ENCODE measurements at regions not wholly inside any gene's neighbourhood (a gene's known extent, or its start where the extent isn't known, plus 50 kb on each side); places are given as distances from the start of the nearest gene placed in this dataset.

DNA sequence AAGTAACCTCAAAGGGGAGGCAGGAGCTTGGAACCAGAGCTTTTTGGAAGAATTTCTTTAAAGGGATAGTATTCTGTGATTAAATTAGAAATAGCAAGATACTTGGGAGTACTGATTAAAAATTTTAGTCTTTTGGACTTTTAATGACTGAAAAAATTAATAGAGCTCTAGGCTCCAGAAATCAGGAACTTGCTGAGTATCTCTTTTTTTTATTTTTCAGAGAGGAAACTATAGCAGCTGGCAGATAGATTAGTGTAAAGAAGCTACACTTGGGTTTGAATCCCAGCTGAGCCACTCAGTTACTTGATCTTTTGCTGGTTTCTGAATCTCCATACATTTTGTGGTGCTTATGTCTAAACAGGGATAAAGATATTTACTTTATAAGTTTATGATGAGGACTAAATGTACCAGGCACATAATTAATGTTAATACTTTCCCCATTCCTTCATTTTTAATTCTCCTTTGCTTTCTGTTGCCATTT lies 94.2 kb upstream of the TNC start:
- ChIA-PET POLR2A (no interaction called here), CTCF (no interaction called here)
- TF ChIP-seq ARNT (IDR thresholded peaks at IDR 0.05) (no peak), SUZ12 (IDR thresholded peaks at IDR 0.05) (no peak), ELF4 (IDR thresholded peaks at IDR 0.05) (no peak), BHLHE40 (IDR thresholded peaks at IDR 0.05; ENCODE audit: borderline replicate concordance) (no peak), FOXM1 (IDR thresholded peaks at IDR 0.05; ENCODE audit: borderline replicate concordance) (no peak), TARDBP (IDR thresholded peaks at IDR 0.05) (no peak), NFRKB (IDR thresholded peaks at IDR 0.05) (no peak), ZNF384 (IDR thresholded peaks at IDR 0.05) (no peak), HDGF (IDR thresholded peaks at IDR 0.05; ENCODE audit: borderline replicate concordance) (no peak), CTBP1 (IDR thresholded peaks at IDR 0.05; ENCODE audit: borderline replicate concordance) (no peak), FOXK2 (IDR thresholded peaks at IDR 0.05) (no peak), LEF1 (IDR thresholded peaks at IDR 0.05; ENCODE audit: borderline replicate concordance) (no peak), SP1 (IDR thresholded peaks at IDR 0.05) (no peak), L3MBTL2 (conservative IDR thresholded peaks at IDR 0.05) (no peak), FOXA1 (IDR thresholded peaks at IDR 0.05) (no peak)
- TF ChIP-seq, protein P1, sequence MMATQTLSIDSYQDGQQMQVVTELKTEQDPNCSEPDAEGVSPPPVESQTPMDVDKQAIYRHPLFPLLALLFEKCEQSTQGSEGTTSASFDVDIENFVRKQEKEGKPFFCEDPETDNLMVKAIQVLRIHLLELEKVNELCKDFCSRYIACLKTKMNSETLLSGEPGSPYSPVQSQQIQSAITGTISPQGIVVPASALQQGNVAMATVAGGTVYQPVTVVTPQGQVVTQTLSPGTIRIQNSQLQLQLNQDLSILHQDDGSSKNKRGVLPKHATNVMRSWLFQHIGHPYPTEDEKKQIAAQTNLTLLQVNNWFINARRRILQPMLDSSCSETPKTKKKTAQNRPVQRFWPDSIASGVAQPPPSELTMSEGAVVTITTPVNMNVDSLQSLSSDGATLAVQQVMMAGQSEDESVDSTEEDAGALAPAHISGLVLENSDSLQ (IDR thresholded peaks at IDR 0.05): no peak
- DNase-seq (ENCODE audit: extremely low spot score): no peak

DNA sequence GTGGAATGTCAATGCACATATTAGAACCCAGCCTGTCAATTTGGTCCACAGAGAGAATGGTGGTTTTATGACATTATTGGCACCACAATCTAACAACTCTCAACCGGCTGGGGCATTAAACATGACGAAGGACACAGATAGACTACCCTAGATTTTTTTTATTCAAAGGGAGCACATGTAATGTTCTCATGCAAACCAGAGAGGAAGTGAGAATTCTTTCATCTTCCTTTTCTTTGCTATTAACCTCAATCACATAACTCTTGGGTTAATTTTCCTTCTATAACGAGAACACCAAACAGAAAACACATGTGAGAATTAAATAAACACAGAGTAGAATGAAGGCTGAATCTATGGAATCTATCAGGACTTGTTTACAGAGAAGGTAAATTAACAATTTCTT lies 94.9 kb upstream of the TNC start:
- no peak for TF ChIP-seq NFRKB (IDR thresholded peaks at IDR 0.05)
- TF ChIP-seq BHLHE40 (IDR thresholded peaks at IDR 0.05; ENCODE audit: borderline replicate concordance): no peak
- no peak for TF ChIP-seq HDGF (IDR thresholded peaks at IDR 0.05; ENCODE audit: borderline replicate concordance)
- TF ChIP-seq FOXM1 (IDR thresholded peaks at IDR 0.05; ENCODE audit: borderline replicate concordance): no peak
- TF ChIP-seq SUZ12 (IDR thresholded peaks at IDR 0.05): no peak
- no peak for TF ChIP-seq CTBP1 (IDR thresholded peaks at IDR 0.05; ENCODE audit: borderline replicate concordance)
- TF ChIP-seq ELF4 (IDR thresholded peaks at IDR 0.05): no peak
- TF ChIP-seq LEF1 (IDR thresholded peaks at IDR 0.05; ENCODE audit: borderline replicate concordance): no peak
- TF ChIP-seq TARDBP (IDR thresholded peaks at IDR 0.05): no peak
- TF ChIP-seq ARNT (IDR thresholded peaks at IDR 0.05): no peak
- no peak for TF ChIP-seq L3MBTL2 (conservative IDR thresholded peaks at IDR 0.05)
- no peak for TF ChIP-seq FOXK2 (IDR thresholded peaks at IDR 0.05)
- TF ChIP-seq, protein P1 (IDR thresholded peaks at IDR 0.05): no peak
- TF ChIP-seq ZNF384 (IDR thresholded peaks at IDR 0.05): no peak
- no peak for TF ChIP-seq SP1 (IDR thresholded peaks at IDR 0.05)
- TF ChIP-seq FOXA1 (IDR thresholded peaks at IDR 0.05): no peak
- CTCF ChIA-PET: no interaction called here
- POLR2A ChIA-PET: no interaction called here
- no peak for DNase-seq (ENCODE audit: extremely low spot score)

DNA sequence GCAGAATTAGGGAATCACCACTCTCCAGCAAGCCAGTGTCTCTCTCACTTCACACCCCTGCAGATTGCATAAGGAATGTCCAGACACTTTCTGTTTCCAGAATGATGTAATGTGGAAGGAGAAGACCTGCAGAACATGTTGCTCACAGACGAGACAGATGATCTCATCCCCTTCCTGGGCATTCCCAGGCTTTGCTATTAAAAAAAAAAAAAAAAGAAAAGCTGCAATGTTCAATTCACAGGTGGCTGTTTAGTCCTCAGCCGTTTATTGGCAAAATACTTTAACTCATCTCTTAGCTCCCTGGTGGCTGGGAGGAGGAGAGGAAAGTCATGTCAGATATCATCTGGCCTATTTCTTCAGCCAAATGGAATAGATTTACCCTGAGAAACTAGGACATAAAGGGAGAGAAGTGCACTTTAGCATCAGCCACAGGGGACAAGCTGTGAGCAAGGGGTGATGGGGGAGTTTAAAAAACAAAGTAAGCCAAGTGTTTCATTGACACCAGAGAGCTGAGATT lies 95.9 kb upstream of the TNC start:
- CTCF ChIA-PET: interaction anchor here (0.6 to 0.7 kb wide), 2 partner anchors 9 to 940 kb away, joined by 3 to 5 read pairs; partner anchors contain the start of gene PAPPA
- POLR2A ChIA-PET: no interaction called here
- DNase-seq (ENCODE audit: extremely low spot score): no peak
- TF ChIP-seq CTBP1 (IDR thresholded peaks at IDR 0.05; ENCODE audit: borderline replicate concordance): no peak

GRCh38 chr9:115216873-115217272 lies 98.9 kb upstream of the TNC start:
- DNase-seq (ENCODE audit: extremely low spot score): no peak
- POLR2A ChIA-PET: no interaction called here
- no peak for TF ChIP-seq SUZ12 (IDR thresholded peaks at IDR 0.05)
- CTCF ChIA-PET: no interaction called here

GRCh38 chr9:115220319-115221005 lies 102.5 kb upstream of the TNC start:
- POLR2A ChIA-PET: no interaction called here
- TF ChIP-seq LEF1 (IDR thresholded peaks at IDR 0.05; ENCODE audit: borderline replicate concordance): no peak
- no peak for TF ChIP-seq FOXA1 (IDR thresholded peaks at IDR 0.05)
- TF ChIP-seq, protein P1 (IDR thresholded peaks at IDR 0.05): no peak
- TF ChIP-seq CTBP1 (IDR thresholded peaks at IDR 0.05; ENCODE audit: borderline replicate concordance): no peak
- no peak for DNase-seq (ENCODE audit: extremely low spot score)
- CTCF ChIA-PET: no interaction called here

DNA sequence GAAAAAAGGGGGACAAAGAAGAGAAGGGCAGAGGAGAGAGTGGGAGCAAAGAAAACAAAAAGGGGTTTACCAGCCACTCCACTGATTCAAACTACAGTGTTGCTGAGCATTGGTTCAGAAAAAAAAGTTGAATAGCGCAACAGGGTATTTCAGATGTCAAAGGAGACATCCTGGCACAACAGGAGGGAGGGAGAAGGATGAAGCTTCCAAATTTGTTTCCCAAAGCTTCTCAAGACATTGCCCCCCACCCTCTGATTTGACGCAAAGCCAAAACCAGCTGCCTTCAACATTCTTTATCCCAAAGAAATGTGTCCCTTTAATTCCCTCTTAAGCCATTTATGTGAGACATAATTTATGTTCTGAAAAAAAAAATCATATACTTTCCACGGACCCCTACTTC lies 105.5 kb upstream of the TNC start:
- DNase-seq (ENCODE audit: extremely low spot score): no peak
- TF ChIP-seq SP1 (IDR thresholded peaks at IDR 0.05): no peak
- no peak for TF ChIP-seq CTBP1 (IDR thresholded peaks at IDR 0.05; ENCODE audit: borderline replicate concordance)
- TF ChIP-seq, protein P1 (IDR thresholded peaks at IDR 0.05): no peak
- TF ChIP-seq ARNT (IDR thresholded peaks at IDR 0.05): no peak
- no peak for TF ChIP-seq HDGF (IDR thresholded peaks at IDR 0.05; ENCODE audit: borderline replicate concordance)
- TF ChIP-seq L3MBTL2 (conservative IDR thresholded peaks at IDR 0.05): no peak
- TF ChIP-seq ZNF384 (IDR thresholded peaks at IDR 0.05): no peak
- TF ChIP-seq BHLHE40 (IDR thresholded peaks at IDR 0.05; ENCODE audit: borderline replicate concordance): no peak
- TF ChIP-seq FOXA1 (IDR thresholded peaks at IDR 0.05): no peak
- TF ChIP-seq NFRKB (IDR thresholded peaks at IDR 0.05): no peak
- no peak for TF ChIP-seq SUZ12 (IDR thresholded peaks at IDR 0.05)
- TF ChIP-seq TARDBP (IDR thresholded peaks at IDR 0.05): no peak
- no peak for TF ChIP-seq FOXM1 (IDR thresholded peaks at IDR 0.05; ENCODE audit: borderline replicate concordance)
- POLR2A ChIA-PET: no interaction called here
- CTCF ChIA-PET: no interaction called here

Data from HEK293T (cell line).